22Rv1 (cell line): ENCODE measurements at regions not wholly inside any gene's neighbourhood (a gene's known extent, or its start where the extent isn't known, plus 50 kb on each side); places are given as distances from the start of the nearest gene placed in this dataset.
"Not testable (repeated sequence)": the region's sequence is repeated elsewhere in the genome, so short reads cannot be mapped to it uniquely, and the experiment has no call there.

Source experiments
- H3K27ac ChIP-seq: fragments of 450-650 bp; 2 replicates; pipeline ENCODE4 v1.5.1; 2017
- ZFX ChIP-seq: fragments of 450-650 bp; IDR thresholded peaks from 2 replicates; pipeline ENCODE4 v1.6.1; 2017; ENCODE audit warnings: antibody characterized with exemption, borderline replicate concordance
- TF ChIP-seq, protein P1 (sequence below): fragments of 450-650 bp; IDR thresholded peaks from 2 replicates; pipeline ENCODE4 v1.5.1; 2017; ENCODE audit warnings: mild to moderate bottlenecking

DNA sequence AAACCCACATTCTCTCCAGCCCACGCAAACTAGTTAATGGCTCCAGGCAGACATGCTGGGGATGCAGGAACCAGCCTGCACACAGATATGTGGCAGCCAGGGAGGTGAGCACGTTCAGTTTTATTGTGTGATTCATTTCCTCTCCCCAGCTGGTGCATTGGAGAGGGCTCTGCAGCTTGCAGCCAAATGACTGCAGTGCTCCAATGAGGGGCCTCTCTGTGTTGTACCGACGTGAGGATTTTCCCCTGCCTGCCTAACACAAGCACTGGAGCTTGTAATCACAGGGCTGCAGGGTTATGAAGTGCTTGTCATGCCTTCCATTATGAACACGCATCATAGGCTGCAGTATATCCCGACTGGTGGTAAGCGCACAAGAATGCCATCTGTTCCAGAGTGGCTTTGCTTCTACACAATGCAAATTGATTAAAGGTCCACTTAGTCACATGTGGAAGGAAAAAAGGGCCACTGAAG lies 92.3 kb upstream of the THUMPD2 start:
- H3K27ac ChIP-seq: no peak overlapping the region
- TF ChIP-seq ZFX: no peak
- TF ChIP-seq, protein P1, sequence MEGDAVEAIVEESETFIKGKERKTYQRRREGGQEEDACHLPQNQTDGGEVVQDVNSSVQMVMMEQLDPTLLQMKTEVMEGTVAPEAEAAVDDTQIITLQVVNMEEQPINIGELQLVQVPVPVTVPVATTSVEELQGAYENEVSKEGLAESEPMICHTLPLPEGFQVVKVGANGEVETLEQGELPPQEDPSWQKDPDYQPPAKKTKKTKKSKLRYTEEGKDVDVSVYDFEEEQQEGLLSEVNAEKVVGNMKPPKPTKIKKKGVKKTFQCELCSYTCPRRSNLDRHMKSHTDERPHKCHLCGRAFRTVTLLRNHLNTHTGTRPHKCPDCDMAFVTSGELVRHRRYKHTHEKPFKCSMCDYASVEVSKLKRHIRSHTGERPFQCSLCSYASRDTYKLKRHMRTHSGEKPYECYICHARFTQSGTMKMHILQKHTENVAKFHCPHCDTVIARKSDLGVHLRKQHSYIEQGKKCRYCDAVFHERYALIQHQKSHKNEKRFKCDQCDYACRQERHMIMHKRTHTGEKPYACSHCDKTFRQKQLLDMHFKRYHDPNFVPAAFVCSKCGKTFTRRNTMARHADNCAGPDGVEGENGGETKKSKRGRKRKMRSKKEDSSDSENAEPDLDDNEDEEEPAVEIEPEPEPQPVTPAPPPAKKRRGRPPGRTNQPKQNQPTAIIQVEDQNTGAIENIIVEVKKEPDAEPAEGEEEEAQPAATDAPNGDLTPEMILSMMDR: no peak

DNA sequence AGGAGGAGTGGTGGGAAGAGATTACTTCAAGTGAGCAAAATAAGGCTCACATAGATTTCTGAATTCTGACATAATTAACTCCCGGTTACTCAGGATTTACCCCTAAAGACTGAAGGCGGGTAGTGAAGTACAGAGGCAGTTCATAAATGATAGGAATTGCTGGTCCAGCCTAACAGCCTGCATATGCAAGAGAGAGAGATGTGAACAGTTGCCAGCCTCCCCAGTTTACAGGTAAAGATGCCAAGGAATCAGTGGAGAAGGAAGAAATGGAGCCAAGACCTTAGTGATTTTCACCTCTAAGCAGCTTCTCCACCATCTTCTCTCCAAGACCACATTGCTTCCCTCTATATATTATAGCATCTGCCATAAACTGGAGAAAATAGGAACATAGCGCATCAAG lies 91.8 kb upstream of the THUMPD2 start:
- no peak overlapping the region for H3K27ac ChIP-seq
- TF ChIP-seq ZFX: no peak
- TF ChIP-seq, protein P1: no peak

DNA sequence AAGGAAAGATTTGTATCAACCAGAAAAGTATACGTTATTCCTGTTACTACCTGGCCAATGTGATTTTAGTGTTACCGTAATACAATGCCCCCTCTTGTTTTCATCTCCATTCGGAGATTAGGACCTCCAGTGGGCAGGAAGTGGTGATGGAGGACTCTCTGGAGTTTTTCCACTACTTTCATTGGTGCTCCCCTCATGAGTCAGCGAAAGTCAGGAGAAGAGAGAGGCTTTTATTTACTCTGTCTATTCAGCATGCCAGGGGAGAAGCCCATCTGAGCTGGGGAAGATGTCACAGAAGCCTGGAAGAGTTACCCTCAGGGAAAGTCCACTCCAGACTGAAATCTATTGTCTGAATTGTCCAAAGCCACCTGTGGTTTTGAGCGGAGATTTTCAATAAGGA lies 88.2 kb upstream of the THUMPD2 start:
- no peak overlapping the region for H3K27ac ChIP-seq
- no peak for TF ChIP-seq ZFX
- TF ChIP-seq, protein P1: no peak

DNA sequence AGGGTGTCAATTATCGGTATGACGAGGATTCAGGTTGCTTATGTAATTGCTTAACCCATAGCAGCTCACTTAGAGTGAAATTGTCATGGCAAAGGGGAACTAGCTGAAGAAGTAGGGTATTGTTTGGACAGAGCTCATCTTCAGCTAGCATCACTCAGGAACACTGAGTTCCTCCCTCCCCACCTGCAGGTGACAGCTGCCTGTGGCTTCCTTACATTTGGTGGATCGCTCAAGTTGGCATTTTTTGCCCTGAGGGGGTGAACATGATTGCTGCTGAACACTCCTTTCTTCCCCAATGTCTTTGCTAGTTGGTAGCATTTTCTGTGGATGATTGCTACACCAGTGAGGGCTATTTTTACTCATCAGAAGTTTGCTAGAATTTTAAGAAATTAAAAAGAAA lies 86.7 kb upstream of the THUMPD2 start:
- TF ChIP-seq ZFX: no peak
- TF ChIP-seq, protein P1: no peak
- H3K27ac ChIP-seq: no peak overlapping the region

DNA sequence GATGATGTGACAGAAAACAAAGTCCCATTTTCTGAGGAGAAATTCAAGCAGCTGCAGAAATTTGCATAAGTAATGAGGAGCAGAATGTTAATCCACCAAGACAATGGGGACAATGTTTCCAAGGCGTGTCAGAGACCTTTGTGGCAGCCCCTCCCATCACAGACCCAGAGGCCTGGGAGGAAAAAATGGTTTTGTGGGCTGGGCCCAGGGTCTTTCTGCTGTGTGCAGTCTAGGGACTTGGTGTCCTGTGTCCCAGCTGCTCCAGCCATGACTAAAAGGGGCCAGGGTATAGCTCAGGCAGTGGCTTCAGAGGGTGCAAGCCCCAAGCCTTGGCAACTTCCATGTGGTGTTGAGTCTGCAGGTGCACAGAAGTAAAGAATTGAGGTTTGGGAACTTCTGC lies 84.6 kb upstream of the THUMPD2 start:
- not testable (repeated sequence) for H3K27ac ChIP-seq

DNA sequence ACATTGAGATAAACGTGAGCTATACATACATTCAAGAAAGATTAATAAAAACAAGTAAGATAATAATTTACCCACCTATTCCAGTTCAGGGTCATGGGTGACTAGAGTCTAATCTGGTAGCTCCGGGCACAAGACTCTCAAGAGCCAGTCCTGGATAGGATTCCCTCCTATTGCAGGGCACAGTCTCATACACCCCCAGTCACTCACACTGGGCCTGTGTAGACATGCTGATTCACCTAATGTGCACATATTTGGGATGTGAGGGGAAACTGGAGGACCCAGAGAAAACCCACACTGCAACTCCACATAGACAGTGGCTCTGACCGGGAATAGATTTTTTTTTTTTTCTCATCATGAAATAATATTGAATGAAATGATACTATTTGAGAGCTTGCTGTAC lies 81.5 kb upstream of the THUMPD2 start:
- TF ChIP-seq ZFX: no peak
- TF ChIP-seq, protein P1: no peak
- no peak overlapping the region for H3K27ac ChIP-seq

DNA sequence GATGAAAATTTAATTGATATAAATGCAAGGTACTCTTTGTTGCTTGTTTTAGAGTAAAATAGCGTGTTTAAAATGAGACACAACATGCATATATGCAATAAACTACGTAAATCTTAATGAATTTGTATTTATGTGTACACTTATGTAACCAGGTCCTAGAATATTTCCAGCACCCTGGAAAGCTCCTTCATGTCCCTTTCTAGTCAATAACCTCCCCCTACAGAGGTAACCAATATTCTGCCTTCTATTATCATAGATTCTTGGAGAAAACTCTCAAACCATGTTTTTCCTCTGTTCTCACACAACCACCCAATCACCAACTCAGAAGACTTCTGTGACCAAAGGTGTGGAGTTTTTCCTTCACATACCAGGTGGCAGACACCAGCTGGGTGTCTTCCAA lies 79.6 kb upstream of the THUMPD2 start:
- H3K27ac ChIP-seq: no peak overlapping the region
- TF ChIP-seq, protein P1: no peak
- no peak for TF ChIP-seq ZFX

DNA sequence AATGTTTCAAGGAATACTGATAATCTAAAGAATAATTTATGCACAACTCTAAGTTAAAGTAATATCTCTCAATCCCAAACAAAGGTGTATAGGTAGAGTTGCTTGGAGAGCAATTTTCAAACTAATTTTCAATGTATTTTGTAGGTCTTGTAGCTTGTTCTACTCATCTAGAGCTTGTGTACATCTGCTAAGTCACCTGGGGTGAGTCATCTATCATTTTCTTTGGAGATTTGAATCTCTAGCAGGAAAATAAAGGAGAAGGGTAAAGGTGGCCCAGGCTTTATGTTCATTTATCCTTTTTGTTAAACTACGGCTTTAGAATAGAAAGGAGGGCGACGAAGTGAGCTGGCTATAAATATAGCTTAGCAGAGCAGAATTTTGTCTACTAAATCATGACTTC lies 76.8 kb upstream of the THUMPD2 start:
- H3K27ac ChIP-seq: no peak overlapping the region
- TF ChIP-seq ZFX: no peak
- TF ChIP-seq, protein P1: no peak
